Right cardiac atrium (tissue), 5 donors: ENCODE measurements at regions not wholly inside any gene's neighbourhood (a gene's known extent, or its start where the extent isn't known, plus 50 kb on each side); places are given as distances from the start of the nearest gene placed in this dataset.

Experiments used
- ATAC-seq, 2 donors: fragments of 200-7000 bp; cut with Tn5 transposase; one replicate each; pipeline versions ENCODE4 v1.8.0 to v1.9.1; 2020; ENCODE audit warnings: moderate library complexity in 2 of 2, mild to moderate bottlenecking in 1 of 2
- DNase-seq, 3 donors: peaks; one replicate each; pipeline ENCODE4 v3.0.0-alpha.2; 2020
- H3K27ac ChIP-seq: one replicate; pipeline ENCODE4 v1.5.1; 2013; ENCODE audit warnings: mild to moderate bottlenecking, low read length, control low read depth, moderate library complexity
- H3K27me3 ChIP-seq: one replicate; pipeline ENCODE4 v1.6.1; 2013; ENCODE audit not compliant: control insufficient read depth, insufficient read depth
- H3K4me1 ChIP-seq: one replicate; pipeline ENCODE4 v1.6.1; 2013; ENCODE audit warnings: low read length; ENCODE audit not compliant: control insufficient read depth, insufficient read depth
- H3K4me3 ChIP-seq: one replicate; pipeline ENCODE4 v1.5.1; 2013; ENCODE audit warnings: low read length, control low read depth
- H3K9me3 ChIP-seq: one replicate; pipeline ENCODE4 v1.6.1; 2013; ENCODE audit warnings: low read length; ENCODE audit not compliant: control insufficient read depth
- WGBS: extraction: QIAGEN DNeasy Blood & Tissue Kit; methylation state at CpG from one replicate; pipeline ENCODE4 v1.1.7; 2013; 5-methylcytosine and 5-hydroxymethylcytosine counted together
- intact Hi-C, 4 donors: fragments of 100-400 bp; cut with DNase I; formaldehyde crosslinking; loops; one replicate each; pipeline versions ENCODE4 v1.11.0 to v1.14.0; 2022 to 2023
- donor health status: healthy with polysubstance abuse.
- donor health status: DM: no; HTN: yes; CAD: no.
- donor health status: DM: no; HTN: no; CAD: no.
- donor health status: DM: no; HTN: yes; CAD: no; lungs with severe emphysema.
- donor health status: DM: yes; HTN: yes; CAD: no.

DNA sequence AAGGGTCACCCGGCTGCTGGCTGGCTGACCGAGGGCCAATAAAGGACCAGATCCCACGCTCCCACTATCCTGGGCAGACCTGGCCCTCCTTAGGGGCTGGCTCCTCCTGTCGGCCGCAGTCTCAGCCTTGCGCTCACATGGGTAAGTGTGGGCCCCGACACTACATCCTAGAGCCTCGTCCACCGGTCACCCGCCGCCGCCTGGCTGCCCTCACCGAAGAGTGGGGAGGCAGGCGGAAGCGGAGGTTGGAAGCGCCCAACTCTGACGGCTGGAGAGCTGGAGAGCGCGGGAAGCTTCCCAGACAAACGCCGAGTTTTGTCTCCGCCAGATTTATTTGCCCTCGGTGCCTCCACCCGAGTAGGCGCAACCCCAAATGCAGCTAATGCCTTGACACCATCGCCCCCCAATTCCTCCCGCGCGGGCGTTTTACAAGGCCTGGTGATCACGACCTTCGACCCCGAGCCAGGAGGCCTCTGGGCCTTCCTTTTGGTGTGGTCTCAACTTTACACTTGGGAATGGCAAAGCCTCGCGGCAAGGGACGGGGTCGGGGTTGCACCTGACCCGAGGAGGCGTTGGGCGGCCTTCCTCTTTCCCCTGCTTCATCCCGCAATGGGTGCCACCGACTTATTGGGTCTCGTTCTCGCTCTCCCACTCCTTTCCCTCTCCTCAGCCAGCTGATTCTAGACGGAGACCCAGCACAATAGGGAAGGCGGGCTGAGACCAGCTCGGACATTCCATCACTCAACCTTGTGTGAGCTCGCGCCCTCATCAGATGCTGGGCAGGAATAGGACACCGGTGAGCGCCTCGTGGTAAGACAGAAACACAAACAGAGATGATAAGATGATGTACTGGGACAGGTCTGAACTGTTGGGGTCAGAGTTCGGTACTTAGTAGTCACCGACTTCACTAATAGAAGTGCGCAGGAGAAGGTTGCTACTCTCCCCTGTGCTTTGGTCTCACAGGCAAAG is 78.3 kb upstream of the ANO4 start:
- 47% methylated on average over 55 of the region's 55 CpGs for WGBS
- Histone ChIP-seq H3K27ac (no peak overlapping the region), H3K4me3 (no peak overlapping the region), H3K27me3 (no peaks in the 10 kb centered on the region), H3K9me3 (no peaks in the 10 kb centered on the region), H3K4me1 (no peaks in the 10 kb centered on the region)
- peak in 2 of 3 donors; percentile 24 to 28 for DNase-seq
- peak in 1 of 2 donors; percentile 12 for ATAC-seq
- intact Hi-C loops, result no loop called here

DNA sequence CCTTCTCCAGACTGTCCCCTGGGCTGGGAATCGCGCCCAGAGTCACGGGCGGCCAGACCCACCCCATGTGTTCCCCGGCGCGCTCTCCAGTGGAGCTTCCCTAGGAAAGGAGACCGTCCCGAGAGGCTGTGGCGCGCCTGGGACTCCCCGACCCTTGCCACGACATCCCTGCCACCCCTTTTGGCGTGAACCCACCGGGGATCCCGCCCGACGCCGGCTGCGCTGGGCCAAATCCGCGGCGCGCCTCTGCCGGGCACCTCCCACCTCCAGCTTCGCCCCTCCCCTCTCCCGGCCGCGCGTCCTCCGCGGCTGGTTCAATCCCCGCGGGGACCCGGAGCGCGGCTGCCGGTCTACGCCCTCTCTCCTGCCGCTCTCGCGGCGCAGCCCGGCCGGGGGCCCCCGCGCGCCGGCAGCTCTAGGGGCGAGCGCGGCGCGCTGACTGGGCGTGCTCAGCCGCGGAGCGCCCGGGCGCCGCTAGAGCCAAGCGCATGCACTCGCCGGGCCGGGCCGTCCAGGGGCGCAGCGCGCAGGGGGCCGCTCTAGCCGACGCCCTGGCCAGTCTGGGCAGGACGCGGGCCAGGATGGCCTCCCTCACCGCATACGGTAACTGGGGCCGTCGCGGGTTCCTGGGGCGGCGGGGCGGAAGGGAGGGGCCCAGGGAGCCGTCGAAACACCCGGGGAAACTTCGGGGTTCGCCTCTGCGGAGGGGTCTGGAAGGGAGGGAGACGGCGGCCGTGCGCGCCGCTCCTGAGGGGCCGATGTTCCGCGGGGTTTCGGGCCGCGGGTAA is 77.4 kb upstream of the ANO4 start:
- Histone ChIP-seq H3K9me3 (no peaks in the 10 kb centered on the region), H3K27me3 (no peaks in the 10 kb centered on the region), H3K4me1 (no peaks in the 10 kb centered on the region), H3K27ac (no peak overlapping the region), H3K4me3 (peak overlapping the region; percentile 17)
- intact Hi-C loops, result no loop called here
- under 1% methylated on average over 100 of the region's 100 CpGs for WGBS
- DNase-seq (peak; percentile 43 to 78 (median 67)), ATAC-seq (peak; percentile 73 to 82)

DNA sequence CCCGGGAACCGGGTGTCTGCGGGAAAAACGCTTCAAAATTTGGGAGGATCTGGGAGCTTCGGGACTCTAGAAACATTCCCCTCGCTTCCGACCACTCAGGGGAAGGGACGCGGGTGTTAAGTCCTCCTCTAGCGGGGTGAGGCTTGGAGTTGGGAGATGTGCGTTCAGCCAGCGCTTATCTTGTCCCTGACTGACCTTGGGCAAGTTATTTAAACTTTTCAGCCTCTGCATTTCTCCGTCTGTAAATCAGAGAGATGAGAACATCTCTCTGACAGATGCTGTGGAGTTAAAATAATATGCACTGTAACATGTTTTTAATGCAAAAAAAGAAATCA is 76.9 kb upstream of the ANO4 start:
- H3K27me3 ChIP-seq, result no peaks in the 10 kb centered on the region
- H3K9me3 ChIP-seq, result no peaks in the 10 kb centered on the region
- ATAC-seq (no peak), DNase-seq (no peak)
- intact Hi-C loops, result no loop called here
- no peak overlapping the region for H3K27ac ChIP-seq
- 2% methylated on average over 13 of the region's 13 CpGs for WGBS
- no peaks in the 10 kb centered on the region for H3K4me1 ChIP-seq
- peak overlapping the region; percentile 17 for H3K4me3 ChIP-seq

DNA sequence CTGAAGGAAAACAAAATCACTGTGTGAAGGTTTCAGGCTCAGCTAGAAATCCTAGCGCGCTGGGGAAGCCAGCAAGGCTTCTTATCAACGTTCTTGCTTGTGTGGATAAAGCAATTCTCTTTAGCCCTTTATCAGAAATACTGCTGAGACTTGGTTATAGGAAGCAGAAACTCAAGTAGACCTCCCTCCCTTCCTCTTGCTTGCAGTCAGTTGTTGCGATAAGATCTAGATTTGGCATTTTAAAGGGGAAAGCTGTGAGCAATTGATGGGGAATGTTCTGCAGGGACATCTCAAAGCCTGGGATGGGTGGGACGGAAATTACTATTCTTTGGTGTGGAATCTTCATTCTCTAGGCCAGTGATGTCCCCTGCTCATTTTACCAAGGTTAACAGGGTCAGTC is 76.4 kb upstream of the ANO4 start:
- intact Hi-C loops, result no loop called here
- Histone ChIP-seq H3K4me1 (no peaks in the 10 kb centered on the region), H3K27ac (no peak overlapping the region), H3K4me3 (no peak overlapping the region), H3K27me3 (no peaks in the 10 kb centered on the region), H3K9me3 (no peaks in the 10 kb centered on the region)
- ATAC-seq (no peak), DNase-seq (peak in 1 of 3 donors; percentile 16)
- WGBS, result 12% methylated on average over 5 of the region's 5 CpGs

DNA sequence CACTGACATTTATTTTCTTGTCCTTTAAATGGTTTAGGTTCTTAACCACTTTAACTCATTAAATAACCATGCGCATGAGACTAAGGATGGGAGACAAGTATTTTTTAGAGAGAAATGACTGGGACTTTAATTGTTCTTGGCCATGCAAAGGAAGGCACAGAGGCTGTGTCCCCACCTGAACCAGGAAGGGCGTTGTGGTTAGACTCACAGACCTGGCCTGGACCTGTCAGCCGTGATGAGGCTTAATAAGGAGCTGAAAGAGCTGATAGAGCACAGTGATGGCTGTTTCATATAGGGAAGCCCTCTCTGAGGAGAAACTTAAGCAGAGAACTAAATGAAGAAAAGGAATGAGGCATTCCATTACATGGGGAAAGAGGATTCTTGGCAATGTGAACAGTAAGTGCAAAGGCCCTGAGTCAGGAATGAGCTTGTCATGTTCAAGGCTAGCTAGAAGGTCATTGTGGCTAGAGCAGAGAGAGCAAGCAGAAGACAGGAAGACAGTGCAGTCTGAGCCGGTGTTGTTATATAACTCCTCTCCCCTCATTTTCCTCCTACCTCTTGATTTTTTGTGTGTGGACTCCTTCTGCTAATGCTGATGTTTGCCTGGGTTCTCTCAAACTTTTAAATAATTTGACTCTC is 74.4 kb upstream of the ANO4 start:
- ATAC-seq (no peak), DNase-seq (no peak)
- H3K27me3 ChIP-seq, result peaks cover 2% of the 10 kb centered on the region
- H3K9me3 ChIP-seq, result no peaks in the 10 kb centered on the region
- intact Hi-C loops, result no loop called here
- no peaks in the 10 kb centered on the region for H3K4me1 ChIP-seq
- H3K4me3 ChIP-seq, result no peak overlapping the region
- H3K27ac ChIP-seq, result no peak overlapping the region
- WGBS, result 84% methylated on average over 4 of the region's 4 CpGs

DNA sequence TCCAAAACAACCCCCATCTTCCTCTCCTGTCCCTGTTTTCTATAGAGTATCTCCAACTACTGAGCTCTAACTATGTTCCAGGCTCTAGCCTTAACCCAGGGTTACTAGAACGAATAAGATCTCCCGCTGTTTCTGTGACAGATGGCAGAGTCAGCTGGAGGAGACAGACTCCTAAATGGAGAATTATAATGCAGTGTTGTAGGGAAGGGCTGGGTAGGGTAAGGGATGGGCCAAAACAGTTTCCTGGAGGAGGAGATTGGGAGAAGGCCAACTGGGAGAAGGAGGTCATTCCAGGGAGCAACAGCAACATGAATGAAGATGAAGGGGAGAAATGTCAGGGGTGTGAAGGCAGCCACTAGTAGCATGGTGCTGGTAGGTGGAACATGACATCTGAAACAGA is 73.4 kb upstream of the ANO4 start:
- H3K4me1 ChIP-seq, result no peaks in the 10 kb centered on the region
- H3K9me3 ChIP-seq, result no peaks in the 10 kb centered on the region
- no peak for DNase-seq
- H3K27me3 ChIP-seq, result peaks cover 2% of the 10 kb centered on the region
- intact Hi-C loops, result no loop called here
- ATAC-seq, result no peak
- WGBS, result 66% methylated on average over 2 of the region's 2 CpGs
- H3K27ac ChIP-seq, result no peak overlapping the region
- no peak overlapping the region for H3K4me3 ChIP-seq

DNA sequence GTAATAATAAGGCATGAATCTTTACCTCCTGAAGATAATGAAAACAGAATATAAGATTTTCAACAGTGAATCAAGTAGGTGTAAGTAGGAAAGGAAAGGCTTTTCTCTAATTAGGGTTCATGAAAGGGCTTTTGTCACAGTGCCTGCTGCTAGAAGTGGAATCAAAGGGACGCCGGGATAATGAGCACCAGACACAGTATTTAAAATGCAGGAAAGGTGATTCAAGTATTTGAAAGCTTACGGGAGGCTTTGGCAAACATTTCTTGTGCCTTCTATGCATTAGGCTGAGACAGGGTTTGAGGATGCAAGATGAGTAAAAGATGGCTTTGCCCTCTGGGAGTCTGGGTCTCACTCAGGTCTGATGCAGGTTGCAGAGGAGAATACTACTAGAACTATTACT is 70.5 kb upstream of the ANO4 start:
- no peak for DNase-seq
- ATAC-seq, result no peak
- Histone ChIP-seq H3K27ac (no peak overlapping the region), H3K27me3 (peaks cover 2% of the 10 kb centered on the region), H3K9me3 (no peaks in the 10 kb centered on the region), H3K4me1 (no peaks in the 10 kb centered on the region), H3K4me3 (no peak overlapping the region)
- intact Hi-C loops, result no loop called here
- 77% methylated on average over 3 of the region's 3 CpGs for WGBS

DNA sequence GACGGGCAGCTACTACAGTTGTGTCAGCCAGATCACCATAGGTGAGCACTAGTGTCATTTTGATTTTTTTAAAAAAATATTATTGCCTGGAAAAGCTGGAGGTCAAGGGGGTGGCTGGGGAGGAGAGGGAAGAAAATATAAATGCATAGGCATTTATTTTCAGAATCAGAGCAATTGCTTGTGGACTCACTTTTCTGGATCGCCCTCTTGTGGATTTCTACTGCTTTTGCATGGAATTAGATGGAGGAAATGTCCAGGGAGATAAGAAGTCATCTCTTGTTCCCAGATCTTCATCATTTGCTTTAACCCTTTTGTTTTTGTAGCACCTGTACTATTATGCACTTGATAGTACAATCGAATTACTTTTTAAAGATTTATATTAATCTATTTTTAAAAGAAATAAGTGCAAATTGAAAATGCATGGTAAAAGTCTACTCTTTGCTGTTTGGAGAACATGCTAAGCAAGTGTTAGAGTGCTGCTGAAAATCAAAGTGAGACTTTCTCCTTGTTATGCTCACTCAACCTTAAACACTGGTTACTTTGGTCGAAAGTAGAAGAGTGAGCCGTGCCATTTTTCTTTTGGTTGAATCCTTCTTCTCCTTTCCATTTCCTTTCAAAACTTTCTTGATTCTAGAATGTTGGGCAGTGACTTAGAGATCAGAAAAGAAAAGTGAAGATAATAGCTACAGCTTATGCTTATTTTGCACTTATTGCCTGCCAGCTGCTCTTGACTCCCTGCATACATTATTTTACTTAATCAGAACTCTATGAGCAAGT is 60.6 kb upstream of the ANO4 start:
- no peak overlapping the region for H3K27ac ChIP-seq
- 39% methylated on average over 5 of the region's 5 CpGs for WGBS
- DNase-seq (no peak), ATAC-seq (no peak)
- H3K4me3 ChIP-seq, result no peak overlapping the region
- intact Hi-C loops, result loop anchor here in 2 of 4 donors (5.0 to 10.0 kb wide), 2 partner anchors 497 to 499 kb away; no protein-coding TSS in a partner anchor
- no peaks in the 10 kb centered on the region for H3K4me1 ChIP-seq
- H3K9me3 ChIP-seq, result no peaks in the 10 kb centered on the region
- no peaks in the 10 kb centered on the region for H3K27me3 ChIP-seq

DNA sequence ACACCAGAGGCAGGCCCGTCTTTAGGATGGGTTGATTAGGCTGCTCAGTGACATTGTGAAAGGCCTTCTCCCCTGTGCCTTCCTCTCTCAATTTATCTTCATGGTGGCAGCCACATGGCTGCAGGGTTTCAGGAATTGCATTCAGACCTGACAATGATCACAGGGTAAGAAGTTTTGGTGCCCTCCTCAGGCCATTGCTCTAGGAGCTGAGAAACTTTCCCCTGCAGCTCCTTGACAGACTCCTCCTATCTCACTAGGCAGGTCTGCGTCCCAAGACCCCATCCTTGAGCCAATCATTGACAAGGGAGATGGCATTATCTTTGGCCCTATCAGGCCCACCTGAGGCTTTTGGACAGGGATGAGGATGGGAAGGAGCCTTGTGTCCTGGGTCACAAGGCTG is 57.4 kb upstream of the ANO4 start:
- H3K4me3 ChIP-seq, result no peak overlapping the region
- no peak for ATAC-seq
- intact Hi-C loops, result loop anchor here in 2 of 4 donors (5.0 to 10.0 kb wide), 2 partner anchors 502 to 505 kb away; no protein-coding TSS in a partner anchor
- 67% methylated on average over 2 of the region's 2 CpGs for WGBS
- H3K4me1 ChIP-seq, result no peaks in the 10 kb centered on the region
- no peak overlapping the region for H3K27ac ChIP-seq
- no peaks in the 10 kb centered on the region for H3K9me3 ChIP-seq
- H3K27me3 ChIP-seq, result no peaks in the 10 kb centered on the region
- no peak for DNase-seq

DNA sequence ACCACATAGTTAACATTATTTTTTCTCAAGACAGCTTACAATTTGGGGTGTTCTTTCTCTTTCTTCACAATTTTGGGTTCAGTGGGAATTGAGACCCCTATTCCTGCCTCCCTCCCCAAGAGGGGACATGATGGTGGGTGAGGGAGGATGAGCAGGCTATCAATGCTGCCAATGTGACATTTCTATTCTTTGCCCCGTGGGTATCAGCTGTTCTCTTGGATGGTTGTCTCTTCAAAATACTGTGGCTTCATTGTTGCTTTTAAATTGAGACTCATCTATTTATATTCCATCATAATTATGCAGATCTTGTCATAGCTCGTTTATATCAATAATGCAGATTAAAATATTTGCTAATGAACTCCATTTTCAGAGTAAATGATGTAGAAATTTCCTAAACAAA is 56.5 kb upstream of the ANO4 start:
- H3K4me3 ChIP-seq, result no peak overlapping the region
- DNase-seq (no peak), ATAC-seq (no peak)
- no peaks in the 10 kb centered on the region for H3K27me3 ChIP-seq
- H3K4me1 ChIP-seq, result no peaks in the 10 kb centered on the region
- 72% methylated on average over 2 of the region's 2 CpGs for WGBS
- H3K27ac ChIP-seq, result no peak overlapping the region
- intact Hi-C loops, result loop anchor here in 2 of 4 donors (5.0 to 10.0 kb wide), 2 partner anchors 503 to 506 kb away; no protein-coding TSS in a partner anchor
- no peaks in the 10 kb centered on the region for H3K9me3 ChIP-seq
